DOHH2 (cell line): ENCODE measurements at regions not wholly inside any gene's neighbourhood (a gene's known extent, or its start where the extent isn't known, plus 50 kb on each side); places are given as distances from the start of the nearest gene placed in this dataset.

ENCODE experiments used
- CTCF ChIP-seq: fragments of 200-600 bp; sonication (generic); IDR thresholded peaks from one replicate; pipeline ENCODE4 v1.5.1; 2014; ENCODE audit warnings: antibody characterized with exemption, mild to moderate bottlenecking, low read depth, low read length; ENCODE audit not compliant: poor library complexity, severe bottlenecking
- EZH2phosphoT487 ChIP-seq: fragments of 200-600 bp; sonication (generic); IDR thresholded peaks from 2 replicates; pipeline ENCODE4 v1.6.1; 2017; ENCODE audit warnings: borderline replicate concordance, mild to moderate bottlenecking, antibody characterized with exemption, low read length, moderate library complexity, mixed read lengths

GRCh38 chr13:107836685-107837084 lies 378.7 kb downstream of the LIG4 start:
- TF ChIP-seq CTCF (no peak), EZH2phosphoT487 (no peak)
